ENCODE measurements at regions not wholly inside any gene's neighbourhood (a gene's known extent, or its start where the extent isn't known, plus 50 kb on each side); places are given as distances from the start of the nearest gene placed in this dataset.
A peak's percentile ranks its signal among the peaks of the same experiment; 100 is the strongest.

DNA sequence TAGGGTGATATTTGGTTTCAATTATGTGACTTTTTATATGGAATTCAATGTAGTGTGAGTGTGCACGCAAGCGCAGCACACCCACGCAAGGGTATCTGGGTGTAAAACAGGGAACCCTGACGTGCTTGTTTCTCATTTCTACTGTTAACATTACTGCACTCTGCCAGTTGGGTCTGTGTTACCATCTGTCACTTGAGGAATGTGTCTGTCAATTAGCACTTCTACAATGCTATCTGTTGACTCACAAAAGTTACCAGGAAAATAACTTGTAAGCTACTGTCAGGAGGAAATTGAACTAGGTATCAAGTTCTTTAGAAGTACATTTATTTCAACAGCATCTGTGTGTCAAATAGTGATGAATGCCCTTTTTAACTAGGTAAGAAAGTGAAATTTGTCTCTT, 695.5 kb upstream of the LRFN5 start:
- H3K27me3 Mint-ChIP-seq (ENCODE audit: insufficient read depth) = no peaks in the 10 kb centered on the region
- Histone ChIP-seq H3K9me3 (ENCODE audit: control insufficient read depth, low read length) (no peaks in the 10 kb centered on the region), H3K27ac (ENCODE audit: low read depth, low read length) (no peak overlapping the region), H3K4me3 (ENCODE audit: low read length) (no peak overlapping the region), H3K36me3 (ENCODE audit: control insufficient read depth, insufficient read depth, low read length) (no peaks in the 10 kb centered on the region), H3K9ac (ENCODE audit: extremely low read depth, low read length, poor library complexity, severe bottlenecking) (no peak overlapping the region), H3K4me1 (ENCODE audit: control insufficient read depth, insufficient read depth, low read length) (peaks cover 4% of the 10 kb centered on the region), H3K27me3 (ENCODE audit: control insufficient read depth, insufficient read depth, low read length, poor library complexity, severe bottlenecking) (no peaks in the 10 kb centered on the region)
- DNase-seq = no peak
- no peak overlapping the region for H3K27ac Mint-ChIP-seq
- TF ChIP-seq, protein P1, sequence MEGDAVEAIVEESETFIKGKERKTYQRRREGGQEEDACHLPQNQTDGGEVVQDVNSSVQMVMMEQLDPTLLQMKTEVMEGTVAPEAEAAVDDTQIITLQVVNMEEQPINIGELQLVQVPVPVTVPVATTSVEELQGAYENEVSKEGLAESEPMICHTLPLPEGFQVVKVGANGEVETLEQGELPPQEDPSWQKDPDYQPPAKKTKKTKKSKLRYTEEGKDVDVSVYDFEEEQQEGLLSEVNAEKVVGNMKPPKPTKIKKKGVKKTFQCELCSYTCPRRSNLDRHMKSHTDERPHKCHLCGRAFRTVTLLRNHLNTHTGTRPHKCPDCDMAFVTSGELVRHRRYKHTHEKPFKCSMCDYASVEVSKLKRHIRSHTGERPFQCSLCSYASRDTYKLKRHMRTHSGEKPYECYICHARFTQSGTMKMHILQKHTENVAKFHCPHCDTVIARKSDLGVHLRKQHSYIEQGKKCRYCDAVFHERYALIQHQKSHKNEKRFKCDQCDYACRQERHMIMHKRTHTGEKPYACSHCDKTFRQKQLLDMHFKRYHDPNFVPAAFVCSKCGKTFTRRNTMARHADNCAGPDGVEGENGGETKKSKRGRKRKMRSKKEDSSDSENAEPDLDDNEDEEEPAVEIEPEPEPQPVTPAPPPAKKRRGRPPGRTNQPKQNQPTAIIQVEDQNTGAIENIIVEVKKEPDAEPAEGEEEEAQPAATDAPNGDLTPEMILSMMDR (conservative IDR thresholded peaks at IDR 0.05) = no peak
- no peak overlapping the region for H3K4me3 Mint-ChIP-seq
- peaks cover 2% of the 10 kb centered on the region for H3K4me1 Mint-ChIP-seq
- H3K9me3 Mint-ChIP-seq = no peaks in the 10 kb centered on the region
- no peaks in the 10 kb centered on the region for H3K36me3 Mint-ChIP-seq (ENCODE audit: low read depth)
- WGBS, 2 experiments (ENCODE audit: insufficient coverage in 1 of 2, insufficient read length in 1 of 2) = 83 to 88% methylated on average over 1 to 4 of the region's 4 CpGs

DNA sequence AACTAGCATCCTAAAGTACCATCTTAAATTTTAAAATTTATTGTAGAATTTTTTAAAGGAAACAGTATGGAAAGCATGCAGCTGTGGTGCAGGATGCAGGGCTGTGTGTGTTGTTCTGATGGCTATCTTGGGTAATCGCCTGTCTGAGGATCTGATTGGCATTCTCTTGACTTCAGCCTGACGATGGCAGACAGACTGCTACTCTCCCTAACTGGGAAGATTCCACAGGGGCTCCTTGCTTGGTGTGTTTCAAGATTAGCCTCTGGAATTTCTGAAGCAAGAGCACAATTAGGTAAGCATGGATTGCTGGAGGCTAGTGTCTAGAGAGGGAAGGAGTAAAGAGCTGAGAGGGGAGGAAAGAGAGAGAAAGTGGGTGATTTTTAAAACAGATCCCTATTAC, 696.8 kb upstream of the LRFN5 start:
- no peak overlapping the region for H3K4me3 ChIP-seq (ENCODE audit: low read length)
- H3K9me3 ChIP-seq (ENCODE audit: control insufficient read depth, low read length) = no peaks in the 10 kb centered on the region
- peak; percentile 58 for DNase-seq
- Mint-ChIP-seq H3K36me3 (ENCODE audit: low read depth) (no peaks in the 10 kb centered on the region), H3K4me3 (no peak overlapping the region), H3K27me3 (ENCODE audit: insufficient read depth) (no peaks in the 10 kb centered on the region), H3K9me3 (no peaks in the 10 kb centered on the region), H3K27ac (no peak overlapping the region), H3K4me1 (peaks cover 2% of the 10 kb centered on the region)
- TF ChIP-seq, protein P1 (conservative IDR thresholded peaks at IDR 0.05) = no peak
- no peaks in the 10 kb centered on the region for H3K36me3 ChIP-seq (ENCODE audit: control insufficient read depth, insufficient read depth, low read length)
- H3K9ac ChIP-seq (ENCODE audit: extremely low read depth, low read length, poor library complexity, severe bottlenecking) = no peak overlapping the region
- WGBS, 2 experiments (ENCODE audit: insufficient coverage in 1 of 2, insufficient read length in 1 of 2) = 51 to 66% methylated on average over 2 of the region's 2 CpGs
- no peak overlapping the region for H3K27ac ChIP-seq (ENCODE audit: low read depth, low read length)
- peaks cover 4% of the 10 kb centered on the region for H3K4me1 ChIP-seq (ENCODE audit: control insufficient read depth, insufficient read depth, low read length)
- H3K27me3 ChIP-seq (ENCODE audit: control insufficient read depth, insufficient read depth, low read length, poor library complexity, severe bottlenecking) = no peaks in the 10 kb centered on the region

DNA sequence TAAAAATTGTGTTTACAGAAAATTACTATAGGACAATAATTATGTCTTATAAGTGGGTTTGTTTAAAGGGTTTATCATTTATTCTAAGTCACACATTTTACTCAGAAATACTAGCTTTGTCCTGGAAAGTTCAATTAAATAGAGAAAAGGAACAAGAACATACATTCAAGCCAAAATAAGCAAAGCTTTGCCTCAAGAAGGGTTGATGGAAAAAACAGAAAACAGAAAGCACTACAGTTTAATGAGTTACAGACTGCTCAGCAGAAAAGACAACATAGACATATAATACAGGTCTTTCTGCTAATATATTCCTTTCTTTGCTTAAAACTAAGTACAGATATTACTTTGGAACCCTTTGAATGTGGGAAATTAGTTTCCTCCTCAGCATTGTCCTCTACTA, 703.0 kb upstream of the LRFN5 start:
- DNase-seq = no peak
- Mint-ChIP-seq H3K4me1 (no peaks in the 10 kb centered on the region), H3K9me3 (no peaks in the 10 kb centered on the region), H3K27me3 (ENCODE audit: insufficient read depth) (no peaks in the 10 kb centered on the region), H3K27ac (no peak overlapping the region), H3K36me3 (ENCODE audit: low read depth) (no peaks in the 10 kb centered on the region), H3K4me3 (no peak overlapping the region)
- Histone ChIP-seq H3K27me3 (ENCODE audit: control insufficient read depth, insufficient read depth, low read length, poor library complexity, severe bottlenecking) (no peaks in the 10 kb centered on the region), H3K4me1 (ENCODE audit: control insufficient read depth, insufficient read depth, low read length) (no peaks in the 10 kb centered on the region), H3K9me3 (ENCODE audit: control insufficient read depth, low read length) (no peaks in the 10 kb centered on the region), H3K27ac (ENCODE audit: low read depth, low read length) (no peak overlapping the region), H3K36me3 (ENCODE audit: control insufficient read depth, insufficient read depth, low read length) (no peaks in the 10 kb centered on the region), H3K9ac (ENCODE audit: extremely low read depth, low read length, poor library complexity, severe bottlenecking) (no peak overlapping the region), H3K4me3 (ENCODE audit: low read length) (no peak overlapping the region)
- TF ChIP-seq, protein P1 (conservative IDR thresholded peaks at IDR 0.05) = no peak
